ENCODE measurements at regions not wholly inside any gene's neighbourhood (a gene's known extent, or its start where the extent isn't known, plus 50 kb on each side); places are given as distances from the start of the nearest gene placed in this dataset.

DNA sequence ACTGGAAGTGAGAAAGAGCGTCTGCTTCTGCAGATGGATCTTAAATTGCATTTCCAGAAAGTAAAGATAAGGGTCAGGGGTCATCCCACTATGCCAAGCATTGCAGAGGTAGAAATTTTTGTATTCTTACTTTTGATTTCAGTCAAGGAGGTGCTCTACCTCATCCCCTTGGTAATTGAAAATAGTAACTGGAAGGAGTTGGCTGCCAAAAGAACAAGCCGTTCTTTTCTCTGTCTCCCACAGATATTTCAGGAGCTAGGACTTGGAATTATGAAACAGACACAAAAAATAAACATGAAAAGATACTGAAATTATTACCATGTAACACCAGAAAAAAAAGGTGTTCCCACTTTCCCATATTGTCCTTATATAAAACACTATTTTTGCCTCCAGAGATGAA is 309.9 kb upstream of the UMPS start:
- in situ Hi-C loops (cut with MboI; ENCODE audit: low pct_unique_long_range_greater_than_20kb, low sequenced_read_pairs, unreplicated experiment) = no loop called here
- TF ChIP-seq, protein P1, sequence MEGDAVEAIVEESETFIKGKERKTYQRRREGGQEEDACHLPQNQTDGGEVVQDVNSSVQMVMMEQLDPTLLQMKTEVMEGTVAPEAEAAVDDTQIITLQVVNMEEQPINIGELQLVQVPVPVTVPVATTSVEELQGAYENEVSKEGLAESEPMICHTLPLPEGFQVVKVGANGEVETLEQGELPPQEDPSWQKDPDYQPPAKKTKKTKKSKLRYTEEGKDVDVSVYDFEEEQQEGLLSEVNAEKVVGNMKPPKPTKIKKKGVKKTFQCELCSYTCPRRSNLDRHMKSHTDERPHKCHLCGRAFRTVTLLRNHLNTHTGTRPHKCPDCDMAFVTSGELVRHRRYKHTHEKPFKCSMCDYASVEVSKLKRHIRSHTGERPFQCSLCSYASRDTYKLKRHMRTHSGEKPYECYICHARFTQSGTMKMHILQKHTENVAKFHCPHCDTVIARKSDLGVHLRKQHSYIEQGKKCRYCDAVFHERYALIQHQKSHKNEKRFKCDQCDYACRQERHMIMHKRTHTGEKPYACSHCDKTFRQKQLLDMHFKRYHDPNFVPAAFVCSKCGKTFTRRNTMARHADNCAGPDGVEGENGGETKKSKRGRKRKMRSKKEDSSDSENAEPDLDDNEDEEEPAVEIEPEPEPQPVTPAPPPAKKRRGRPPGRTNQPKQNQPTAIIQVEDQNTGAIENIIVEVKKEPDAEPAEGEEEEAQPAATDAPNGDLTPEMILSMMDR (IDR thresholded peaks at IDR 0.05; ENCODE audit: extremely low read depth, insufficient read depth, missing control alignments) = no peak
- DNase-seq (ENCODE audit: low spot score) = no peak

DNA sequence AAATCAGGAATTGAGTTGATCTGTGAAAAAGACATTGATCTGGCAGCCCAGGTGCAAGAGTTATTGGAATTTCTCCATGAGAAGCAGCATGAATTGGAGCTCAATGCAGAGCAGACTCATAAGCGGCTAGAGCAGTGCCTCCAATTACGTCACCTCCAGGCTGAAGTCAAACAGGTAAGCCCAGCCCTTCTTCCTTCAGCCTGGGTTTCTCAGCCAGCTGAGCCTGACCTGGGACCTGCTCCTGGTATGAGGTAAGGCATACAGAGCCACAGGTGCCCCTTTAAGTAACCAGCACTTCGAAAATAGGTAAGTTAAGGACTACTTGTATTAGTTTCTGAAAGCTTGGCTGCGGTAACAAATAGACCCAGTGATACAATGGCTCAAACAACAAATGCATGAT is 307.4 kb upstream of the UMPS start:
- TF ChIP-seq, protein P1 (IDR thresholded peaks at IDR 0.05; ENCODE audit: extremely low read depth, insufficient read depth, missing control alignments) = no peak
- in situ Hi-C loops (cut with MboI; ENCODE audit: low pct_unique_long_range_greater_than_20kb, low sequenced_read_pairs, unreplicated experiment) = no loop called here
- no peak for DNase-seq (ENCODE audit: low spot score)

DNA sequence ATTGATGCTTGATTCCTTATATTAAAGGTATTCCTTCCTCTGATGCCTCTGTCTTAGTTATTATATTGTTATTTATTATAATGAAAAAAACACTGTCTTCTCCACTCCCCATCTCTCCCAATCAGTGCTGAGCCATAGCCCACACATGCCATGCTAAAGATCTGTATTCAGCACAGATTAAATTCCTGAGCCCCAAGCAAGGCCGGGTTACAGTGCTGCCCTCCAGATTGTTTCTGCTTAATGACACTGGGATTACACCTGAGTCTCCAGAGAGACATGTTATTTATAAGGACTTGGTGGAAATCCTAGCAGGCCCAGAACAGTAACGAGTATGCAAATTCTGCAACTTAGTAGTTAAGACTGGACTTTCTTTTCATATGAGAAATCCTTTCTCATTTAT is 305.9 kb upstream of the UMPS start:
- DNase-seq (ENCODE audit: low spot score) = no peak
- in situ Hi-C loops (cut with MboI; ENCODE audit: low pct_unique_long_range_greater_than_20kb, low sequenced_read_pairs, unreplicated experiment) = no loop called here
- TF ChIP-seq, protein P1 (IDR thresholded peaks at IDR 0.05; ENCODE audit: extremely low read depth, insufficient read depth, missing control alignments) = no peak

DNA sequence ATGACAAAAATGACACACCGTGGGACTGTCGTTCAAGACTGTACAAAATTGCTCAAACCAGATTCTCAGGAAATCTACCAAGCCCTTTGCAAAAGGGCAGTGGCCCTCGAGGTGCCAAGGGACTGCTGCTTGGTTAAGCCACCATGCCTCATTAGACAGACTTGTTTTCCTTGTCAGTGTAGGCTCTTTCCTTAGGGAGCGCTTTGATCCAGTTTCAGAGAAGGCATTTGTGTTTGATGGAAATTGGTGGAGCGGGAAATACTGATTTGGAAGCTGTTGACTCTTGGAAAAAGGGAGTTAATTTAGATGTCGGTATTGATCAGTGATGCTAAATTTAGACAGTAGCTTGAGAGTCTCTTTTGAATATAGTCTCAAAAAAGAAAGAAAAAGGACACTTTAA is 304.3 kb upstream of the UMPS start:
- TF ChIP-seq, protein P1 (IDR thresholded peaks at IDR 0.05; ENCODE audit: extremely low read depth, insufficient read depth, missing control alignments) = no peak
- in situ Hi-C loops (cut with MboI; ENCODE audit: low pct_unique_long_range_greater_than_20kb, low sequenced_read_pairs, unreplicated experiment) = no loop called here
- no peak for DNase-seq (ENCODE audit: low spot score)

DNA sequence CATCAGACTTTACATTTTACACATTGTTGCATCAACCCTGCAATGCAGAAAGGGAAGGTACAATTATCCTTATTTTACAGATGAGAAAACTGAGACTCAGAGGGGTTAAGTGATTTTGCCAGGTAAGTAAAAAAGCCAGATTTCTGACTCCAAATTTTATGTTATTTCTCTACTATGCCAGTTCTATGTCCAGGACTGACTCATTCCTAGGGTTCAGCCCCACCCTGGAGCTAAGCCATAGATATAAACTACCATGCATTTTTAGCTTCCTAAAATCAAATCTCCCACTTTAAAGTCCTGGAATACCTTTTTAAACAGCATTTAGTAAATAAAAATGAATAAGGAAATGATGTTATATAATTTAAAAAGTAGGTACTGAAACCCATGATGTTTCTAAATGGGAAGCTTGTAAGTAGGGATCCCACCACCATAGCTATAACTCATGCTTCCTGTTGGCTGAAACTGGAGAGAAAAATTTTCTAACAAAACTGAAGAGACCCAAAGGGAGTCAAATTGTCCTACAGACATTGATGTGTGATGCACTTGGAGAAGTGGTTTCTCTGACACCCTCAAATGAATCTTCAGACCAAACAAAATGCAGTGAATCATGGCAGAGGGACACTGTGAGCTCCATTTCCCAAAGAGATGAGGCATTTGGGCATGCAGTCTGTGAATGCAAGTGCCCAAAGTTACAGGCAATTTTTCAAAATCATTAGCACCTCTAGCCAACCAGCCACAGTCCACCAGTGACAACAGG is 301.7 kb upstream of the UMPS start:
- in situ Hi-C loops (cut with MboI; ENCODE audit: low pct_unique_long_range_greater_than_20kb, low sequenced_read_pairs, unreplicated experiment) = no loop called here
- TF ChIP-seq, protein P1 (IDR thresholded peaks at IDR 0.05; ENCODE audit: extremely low read depth, insufficient read depth, missing control alignments) = no peak
- no peak for DNase-seq (ENCODE audit: low spot score)

DNA sequence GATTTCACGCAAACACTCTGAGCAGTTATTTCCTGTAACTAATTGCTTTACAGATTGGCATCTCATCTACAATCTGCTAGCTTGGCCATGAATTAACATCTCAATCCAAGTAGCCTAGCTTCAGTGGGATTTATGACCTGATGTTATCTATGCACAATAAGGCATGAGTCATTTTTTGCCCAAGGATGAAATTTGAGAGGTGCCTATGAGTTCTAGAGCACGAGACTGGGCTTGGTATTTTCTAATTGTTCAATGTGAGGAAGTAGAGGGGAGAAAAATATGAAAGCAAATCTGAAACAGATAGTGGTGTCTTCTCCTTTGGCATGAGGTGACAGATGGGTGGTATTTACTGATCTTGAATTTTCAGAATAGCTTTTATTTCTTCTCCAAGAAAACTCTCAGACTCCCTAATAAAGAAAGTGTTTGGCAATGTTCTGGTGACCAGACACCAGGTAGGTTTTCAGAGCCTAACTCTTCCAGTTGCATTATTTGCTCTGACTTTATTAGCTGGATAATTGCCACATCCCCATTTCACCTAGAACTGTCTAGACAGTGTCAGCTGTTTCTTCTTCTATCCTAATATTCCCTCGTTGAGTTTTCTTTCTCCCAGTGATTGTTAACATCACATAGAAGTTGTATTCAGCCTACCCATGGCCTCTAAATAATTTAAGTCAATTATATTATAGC is 301.0 kb upstream of the UMPS start:
- DNase-seq (ENCODE audit: low spot score) = no peak
- in situ Hi-C loops (cut with MboI; ENCODE audit: low pct_unique_long_range_greater_than_20kb, low sequenced_read_pairs, unreplicated experiment) = no loop called here
- TF ChIP-seq, protein P1 (IDR thresholded peaks at IDR 0.05; ENCODE audit: extremely low read depth, insufficient read depth, missing control alignments) = no peak
